ENCODE measurements at regions not wholly inside any gene's neighbourhood (a gene's known extent, or its start where the extent isn't known, plus 50 kb on each side); places are given as distances from the start of the nearest gene placed in this dataset.

DNA sequence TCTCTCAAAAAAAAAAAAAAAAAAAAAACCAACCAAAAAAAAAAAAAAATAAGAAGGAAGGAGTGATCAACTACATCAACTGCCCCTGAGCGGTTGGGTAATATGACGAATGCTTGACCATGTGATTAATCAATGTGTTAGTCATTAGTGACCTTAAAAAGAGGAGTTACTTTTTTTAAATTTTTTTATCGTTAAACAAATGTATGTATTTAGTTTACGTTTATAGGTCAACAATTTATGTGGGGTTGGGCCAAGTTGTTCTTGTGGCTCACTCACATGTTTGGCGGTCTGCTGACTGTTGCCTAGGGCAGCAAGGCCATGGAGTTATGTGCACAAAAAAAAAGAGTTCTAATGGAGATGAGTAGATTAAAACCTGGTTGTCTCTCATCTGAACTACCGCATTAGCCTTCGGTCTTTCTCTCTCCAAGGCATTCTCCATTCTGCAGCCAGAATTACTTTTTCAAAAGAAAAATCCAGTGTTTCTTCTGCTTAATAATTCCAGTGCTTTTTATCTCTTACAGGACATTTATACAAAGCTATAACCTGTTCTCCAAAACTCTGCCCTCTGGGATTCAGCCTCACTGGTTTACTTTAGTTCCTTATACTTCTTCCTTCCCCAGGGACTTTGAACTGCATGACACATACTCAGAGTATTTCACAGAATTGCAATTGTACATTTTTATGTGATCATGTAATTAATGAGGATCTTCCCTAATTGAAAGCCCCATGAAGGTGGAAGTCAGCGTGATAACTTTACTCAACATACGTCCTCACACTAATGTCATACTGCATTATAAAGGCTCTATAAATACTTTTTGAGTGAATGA lies 505.5 kb downstream of the ANKRD50 start:
- Mint-ChIP-seq H3K27me3 (no peaks in the 10 kb centered on the region), H3K4me3 (no peak overlapping the region), H3K9me3 (peaks cover 5% of the 10 kb centered on the region), H3K36me3 (no peaks in the 10 kb centered on the region), H3K27ac (peak overlapping the region; percentile 68), H3K4me1 (ENCODE audit: unreplicated experiment) (peaks cover 5% of the 10 kb centered on the region)
- no peak for DNase-seq (ENCODE audit: extremely low spot score, unreplicated experiment)
- TF ChIP-seq, protein P1, sequence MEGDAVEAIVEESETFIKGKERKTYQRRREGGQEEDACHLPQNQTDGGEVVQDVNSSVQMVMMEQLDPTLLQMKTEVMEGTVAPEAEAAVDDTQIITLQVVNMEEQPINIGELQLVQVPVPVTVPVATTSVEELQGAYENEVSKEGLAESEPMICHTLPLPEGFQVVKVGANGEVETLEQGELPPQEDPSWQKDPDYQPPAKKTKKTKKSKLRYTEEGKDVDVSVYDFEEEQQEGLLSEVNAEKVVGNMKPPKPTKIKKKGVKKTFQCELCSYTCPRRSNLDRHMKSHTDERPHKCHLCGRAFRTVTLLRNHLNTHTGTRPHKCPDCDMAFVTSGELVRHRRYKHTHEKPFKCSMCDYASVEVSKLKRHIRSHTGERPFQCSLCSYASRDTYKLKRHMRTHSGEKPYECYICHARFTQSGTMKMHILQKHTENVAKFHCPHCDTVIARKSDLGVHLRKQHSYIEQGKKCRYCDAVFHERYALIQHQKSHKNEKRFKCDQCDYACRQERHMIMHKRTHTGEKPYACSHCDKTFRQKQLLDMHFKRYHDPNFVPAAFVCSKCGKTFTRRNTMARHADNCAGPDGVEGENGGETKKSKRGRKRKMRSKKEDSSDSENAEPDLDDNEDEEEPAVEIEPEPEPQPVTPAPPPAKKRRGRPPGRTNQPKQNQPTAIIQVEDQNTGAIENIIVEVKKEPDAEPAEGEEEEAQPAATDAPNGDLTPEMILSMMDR (conservative IDR thresholded peaks at IDR 0.05) = no peak

DNA sequence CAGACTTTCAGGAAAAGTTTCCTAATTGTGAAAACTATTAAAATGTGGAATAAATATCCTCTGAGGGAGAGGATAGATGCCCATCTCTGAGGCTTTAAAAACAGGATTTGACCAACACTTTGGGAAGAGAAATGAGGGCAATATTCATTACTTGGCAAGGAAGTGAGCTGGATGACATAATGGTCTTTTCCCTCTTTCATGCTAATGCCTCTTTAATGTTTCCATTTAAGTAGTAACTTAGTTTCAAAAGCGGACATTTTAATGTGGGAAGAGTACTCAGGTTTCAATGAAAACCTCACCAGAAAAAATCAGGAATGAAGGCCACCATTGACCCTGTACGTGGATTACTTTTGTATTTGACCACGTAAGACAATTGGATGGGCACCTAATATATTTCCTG lies 503.3 kb downstream of the ANKRD50 start:
- Mint-ChIP-seq H3K36me3 (no peaks in the 10 kb centered on the region), H3K4me3 (no peak overlapping the region), H3K27ac (peak overlapping the region; percentile 46), H3K4me1 (ENCODE audit: unreplicated experiment) (peaks cover 5% of the 10 kb centered on the region), H3K27me3 (no peaks in the 10 kb centered on the region), H3K9me3 (peaks cover 5% of the 10 kb centered on the region)
- no peak for DNase-seq (ENCODE audit: extremely low spot score, unreplicated experiment)
- TF ChIP-seq, protein P1 (conservative IDR thresholded peaks at IDR 0.05) = no peak

DNA sequence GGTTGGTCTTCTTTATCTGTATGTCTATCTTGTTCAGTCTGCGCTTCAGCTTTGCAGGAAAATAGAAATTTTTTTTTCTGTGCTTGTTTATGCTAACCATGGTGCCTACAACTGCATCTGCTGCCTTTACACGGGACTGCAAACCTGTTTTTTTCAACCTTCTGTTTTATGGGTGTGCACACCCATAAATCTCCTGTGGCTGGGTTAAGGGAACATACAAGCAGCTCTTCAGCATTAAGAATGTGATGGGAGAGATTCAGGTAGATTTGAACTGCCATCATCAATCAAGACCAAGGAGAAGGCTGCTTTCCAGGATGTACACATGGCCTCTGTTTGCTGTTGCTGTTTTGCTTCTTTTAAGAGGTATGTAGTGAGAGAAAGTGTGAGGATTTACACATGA lies 502.9 kb downstream of the ANKRD50 start:
- Mint-ChIP-seq H3K9me3 (peaks cover 5% of the 10 kb centered on the region), H3K4me3 (no peak overlapping the region)

DNA sequence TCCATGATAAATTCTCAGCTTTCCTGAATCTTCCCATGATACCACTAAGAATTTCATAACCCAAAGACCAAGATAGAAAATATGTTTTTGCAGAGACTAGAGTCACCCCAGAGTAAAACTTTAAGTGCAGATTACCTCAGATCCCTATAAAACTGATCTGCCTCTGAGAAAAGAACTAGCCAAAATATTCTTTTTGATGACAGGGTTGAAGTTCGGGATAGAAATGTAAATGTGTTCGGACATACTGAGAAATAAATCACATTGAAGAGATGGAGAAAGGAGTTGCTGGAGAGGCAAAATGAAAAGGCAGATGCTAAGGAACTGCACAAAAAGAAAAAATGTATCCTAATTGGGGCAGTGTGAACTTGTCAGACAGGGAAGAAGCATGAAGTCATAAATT lies 501.8 kb downstream of the ANKRD50 start:
- Mint-ChIP-seq H3K36me3 (no peaks in the 10 kb centered on the region), H3K4me3 (no peak overlapping the region), H3K9me3 (peaks cover 5% of the 10 kb centered on the region), H3K27me3 (no peaks in the 10 kb centered on the region), H3K4me1 (ENCODE audit: unreplicated experiment) (peaks cover 5% of the 10 kb centered on the region), H3K27ac (no peak overlapping the region)
- TF ChIP-seq, protein P1 (conservative IDR thresholded peaks at IDR 0.05) = no peak
- no peak for DNase-seq (ENCODE audit: extremely low spot score, unreplicated experiment)

More for the DNA sequence above, 502.9 kb downstream of the ANKRD50 start:
- peak overlapping the region; percentile 46 for H3K27ac Mint-ChIP-seq
- no peaks in the 10 kb centered on the region for H3K36me3 Mint-ChIP-seq
- TF ChIP-seq, protein P1 (conservative IDR thresholded peaks at IDR 0.05) = no peak
- no peak for DNase-seq (ENCODE audit: extremely low spot score, unreplicated experiment)
- no peaks in the 10 kb centered on the region for H3K27me3 Mint-ChIP-seq
- H3K4me1 Mint-ChIP-seq (ENCODE audit: unreplicated experiment) = peaks cover 5% of the 10 kb centered on the region

DNA sequence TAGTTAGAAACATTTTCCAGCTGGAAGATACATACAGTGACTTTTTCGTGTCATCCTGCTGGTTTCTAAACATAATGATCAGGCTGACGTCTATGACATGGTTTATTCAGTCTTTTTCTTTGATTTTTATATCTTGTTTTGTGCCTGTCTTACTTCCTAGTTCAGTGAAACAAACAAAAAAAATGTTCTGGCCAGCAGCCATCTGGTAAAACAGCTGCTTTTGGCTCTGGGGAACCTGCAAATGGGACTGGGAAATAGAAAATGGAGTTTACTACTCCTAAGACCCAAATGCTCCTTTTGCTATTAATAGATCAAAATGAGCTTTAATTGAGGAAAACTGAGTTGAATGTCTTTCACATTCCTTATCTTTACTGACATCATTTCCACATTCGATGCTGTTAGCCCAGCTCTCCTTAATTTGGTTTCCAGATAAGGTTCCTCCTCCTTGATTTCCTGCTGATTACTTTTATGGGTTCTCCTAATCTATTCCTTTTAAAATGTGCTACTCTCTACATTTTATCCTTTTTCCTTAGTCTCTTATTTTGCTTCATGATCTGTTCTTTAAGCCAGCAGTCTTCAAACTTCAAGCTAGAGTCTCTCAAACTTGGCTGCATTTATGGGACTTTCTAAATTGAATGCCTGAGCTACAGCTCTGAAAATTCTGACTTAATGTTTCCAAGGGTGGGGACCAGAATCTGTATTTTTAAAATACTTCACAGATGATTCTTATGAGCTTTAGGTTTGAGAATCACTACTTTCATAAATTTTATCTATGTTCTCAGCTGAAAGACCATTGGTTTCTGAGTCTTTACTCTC lies 499.5 kb downstream of the ANKRD50 start:
- H3K4me3 Mint-ChIP-seq = no peak overlapping the region
- no peak overlapping the region for H3K27ac Mint-ChIP-seq
- no peak for DNase-seq (ENCODE audit: extremely low spot score, unreplicated experiment)
- peaks cover 5% of the 10 kb centered on the region for H3K9me3 Mint-ChIP-seq
- TF ChIP-seq, protein P1 (conservative IDR thresholded peaks at IDR 0.05) = no peak
- H3K27me3 Mint-ChIP-seq = no peaks in the 10 kb centered on the region
- peaks cover 5% of the 10 kb centered on the region for H3K4me1 Mint-ChIP-seq (ENCODE audit: unreplicated experiment)
- H3K36me3 Mint-ChIP-seq = no peaks in the 10 kb centered on the region
